ENCODE measurements at regions not wholly inside any gene's neighbourhood (a gene's known extent, or its start where the extent isn't known, plus 50 kb on each side); places are given as distances from the start of the nearest gene placed in this dataset.

DNA sequence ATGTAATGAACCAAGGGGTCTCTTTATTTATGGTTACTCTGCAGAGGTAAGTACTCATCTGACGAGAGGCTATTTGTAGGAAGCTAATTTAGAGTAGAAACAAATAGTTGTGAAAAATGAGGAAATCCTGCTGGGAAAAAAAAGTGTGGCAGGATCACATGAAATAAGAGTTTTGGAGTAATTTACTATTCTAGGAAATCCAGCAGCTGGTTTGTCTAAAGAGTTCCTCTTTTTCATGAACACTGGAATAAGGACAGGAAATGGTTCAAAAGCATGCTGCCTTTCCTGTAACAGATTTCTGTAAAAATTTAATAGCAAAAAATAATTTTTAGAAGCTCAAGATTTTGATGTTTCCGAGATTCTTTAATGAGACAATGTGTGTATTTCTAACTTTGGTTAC, 177.3 kb downstream of the CHRM3 start:
- no peak for TF ChIP-seq POLR2AphosphoS5 (IDR thresholded peaks at IDR 0.05; ENCODE audit: borderline replicate concordance, low read depth, low read length)
- no peak for TF ChIP-seq EZH2 (IDR thresholded peaks at IDR 0.05)
- TF ChIP-seq FOXP2 (optimal IDR thresholded peaks at IDR 0.05; ENCODE audit: control extremely low read depth, extremely low read length, insufficient read depth), result no peak

Data from SK-N-MC (cell line).